ENCODE measurements at regions not wholly inside any gene's neighbourhood (a gene's known extent, or its start where the extent isn't known, plus 50 kb on each side); places are given as distances from the start of the nearest gene placed in this dataset.

DNA sequence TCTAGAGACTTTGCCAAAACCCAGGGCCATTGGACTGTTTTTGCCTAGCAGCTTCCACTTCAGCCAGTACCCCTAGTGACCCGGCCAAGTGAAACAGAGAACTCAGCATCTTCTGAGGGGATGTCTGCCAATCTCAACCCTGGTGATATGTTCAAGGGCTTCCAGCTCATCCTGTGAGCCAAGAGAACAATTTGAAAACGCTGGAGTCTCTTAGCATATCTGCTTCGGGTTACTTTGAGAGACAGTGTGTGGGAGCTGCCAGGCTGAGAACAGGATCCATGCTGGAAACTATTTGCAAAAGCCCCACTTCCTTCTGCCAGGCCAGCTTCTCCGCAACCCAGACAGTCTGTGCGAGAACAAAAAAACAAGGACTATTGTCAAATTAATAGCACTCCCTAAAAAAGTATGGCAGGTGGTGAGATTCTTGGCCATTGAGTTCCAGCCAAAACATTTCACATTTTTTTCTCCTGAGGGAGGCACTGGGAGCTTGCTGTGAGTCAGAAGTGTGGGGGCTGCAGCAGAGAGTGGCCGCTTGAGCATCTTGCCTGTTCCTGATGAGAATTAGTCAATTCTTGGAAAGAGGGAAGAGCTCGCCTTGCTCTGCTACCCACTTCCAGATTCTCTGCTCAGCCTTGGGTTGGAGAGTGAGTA, 395.6 kb upstream of the TRIB2 start:
- TF ChIP-seq, protein P1, sequence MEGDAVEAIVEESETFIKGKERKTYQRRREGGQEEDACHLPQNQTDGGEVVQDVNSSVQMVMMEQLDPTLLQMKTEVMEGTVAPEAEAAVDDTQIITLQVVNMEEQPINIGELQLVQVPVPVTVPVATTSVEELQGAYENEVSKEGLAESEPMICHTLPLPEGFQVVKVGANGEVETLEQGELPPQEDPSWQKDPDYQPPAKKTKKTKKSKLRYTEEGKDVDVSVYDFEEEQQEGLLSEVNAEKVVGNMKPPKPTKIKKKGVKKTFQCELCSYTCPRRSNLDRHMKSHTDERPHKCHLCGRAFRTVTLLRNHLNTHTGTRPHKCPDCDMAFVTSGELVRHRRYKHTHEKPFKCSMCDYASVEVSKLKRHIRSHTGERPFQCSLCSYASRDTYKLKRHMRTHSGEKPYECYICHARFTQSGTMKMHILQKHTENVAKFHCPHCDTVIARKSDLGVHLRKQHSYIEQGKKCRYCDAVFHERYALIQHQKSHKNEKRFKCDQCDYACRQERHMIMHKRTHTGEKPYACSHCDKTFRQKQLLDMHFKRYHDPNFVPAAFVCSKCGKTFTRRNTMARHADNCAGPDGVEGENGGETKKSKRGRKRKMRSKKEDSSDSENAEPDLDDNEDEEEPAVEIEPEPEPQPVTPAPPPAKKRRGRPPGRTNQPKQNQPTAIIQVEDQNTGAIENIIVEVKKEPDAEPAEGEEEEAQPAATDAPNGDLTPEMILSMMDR (IDR thresholded peaks at IDR 0.05; ENCODE audit: low read depth, low read length): no peak
- H3K4me3 ChIP-seq (replicated peaks in 1 of 2; ENCODE audit: low read depth in 2 of 2, low read length in 2 of 2): no peak overlapping the region
- DNase-seq (ENCODE audit: low read depth in 2 of 2): peak; percentile 96 to 97

DNA sequence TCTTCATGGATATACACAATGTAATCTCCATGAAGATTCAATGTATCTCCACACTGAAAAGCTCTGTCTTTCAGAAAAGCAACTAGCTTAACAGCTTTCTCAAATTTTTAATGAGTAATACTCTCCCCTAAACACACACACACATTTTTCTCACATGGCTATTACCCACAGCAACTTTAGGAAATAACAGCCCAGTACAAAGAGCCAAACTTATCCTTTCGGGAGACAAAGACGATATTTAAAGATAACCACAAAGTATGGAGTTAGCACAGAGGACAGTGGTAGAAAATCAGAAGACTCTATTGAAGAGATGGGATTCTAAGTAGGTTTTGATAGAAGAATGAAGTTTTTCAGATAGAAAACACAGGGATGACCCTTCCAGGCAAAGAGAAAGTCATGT, 394.9 kb upstream of the TRIB2 start:
- no peak overlapping the region for H3K4me3 ChIP-seq (replicated peaks in 1 of 2; ENCODE audit: low read depth in 2 of 2, low read length in 2 of 2)
- TF ChIP-seq, protein P1 (IDR thresholded peaks at IDR 0.05; ENCODE audit: low read depth, low read length): no peak
- DNase-seq (ENCODE audit: low read depth in 2 of 2): peak; percentile 33 to 52

DNA sequence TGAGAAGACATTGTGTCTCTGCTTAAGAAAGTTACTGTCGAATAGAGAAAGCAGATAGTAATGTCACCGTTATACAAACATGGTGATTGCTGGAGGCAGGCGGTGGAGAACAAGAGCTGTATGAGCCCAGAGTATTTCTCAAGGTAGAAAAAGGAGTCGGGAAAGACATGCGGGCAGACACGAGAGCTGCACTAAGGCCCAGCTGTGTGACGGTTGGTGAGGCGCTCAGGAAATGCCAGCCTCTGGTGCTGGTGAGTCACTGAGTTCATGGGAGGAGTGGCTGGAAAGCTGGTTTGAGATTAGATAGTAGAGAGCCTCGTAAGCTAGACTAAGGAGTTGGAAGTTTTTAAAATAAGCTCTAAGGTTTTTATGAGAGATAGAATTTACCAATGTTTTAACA, 390.9 kb upstream of the TRIB2 start:
- H3K4me3 ChIP-seq (replicated peaks in 1 of 2; ENCODE audit: low read depth in 2 of 2, low read length in 2 of 2): no peak overlapping the region
- TF ChIP-seq, protein P1 (IDR thresholded peaks at IDR 0.05; ENCODE audit: low read depth, low read length): no peak
- DNase-seq (ENCODE audit: low read depth in 2 of 2): peak; percentile 74 to 89

DNA sequence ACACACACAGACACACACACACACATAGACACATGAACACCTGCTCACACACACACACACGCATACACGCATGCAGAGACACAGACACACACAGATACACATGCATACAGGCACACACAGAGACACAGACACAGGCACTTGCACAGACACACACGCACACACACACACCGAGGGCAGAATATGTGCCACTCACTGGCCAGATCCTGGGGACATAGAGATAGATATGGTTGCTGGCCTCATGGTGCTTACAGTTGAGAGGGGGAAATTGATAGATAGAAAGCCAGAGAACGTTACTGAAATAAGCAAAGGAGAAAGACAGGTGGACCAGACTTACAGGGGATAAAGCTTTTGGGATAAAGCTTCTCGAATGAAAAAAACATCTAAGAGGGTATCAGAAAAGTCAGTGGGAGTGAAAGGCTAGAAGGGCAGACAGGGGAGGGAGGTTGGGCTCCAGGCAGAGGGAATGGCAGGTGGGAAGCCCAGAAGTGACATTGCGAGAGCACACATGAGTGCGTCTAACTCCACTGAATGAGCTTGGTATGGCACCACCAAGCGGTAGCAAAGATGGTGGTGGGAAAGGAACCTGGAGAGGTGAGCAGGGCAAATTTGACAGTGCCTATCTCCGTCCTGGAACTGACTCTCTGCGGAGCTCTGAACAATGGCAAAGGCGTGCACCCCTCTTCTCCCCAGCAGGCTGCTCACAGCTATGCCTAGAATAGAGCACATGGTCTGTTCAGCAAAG, 390.1 kb upstream of the TRIB2 start:
- TF ChIP-seq, protein P1 (IDR thresholded peaks at IDR 0.05; ENCODE audit: low read depth, low read length): no peak
- no peak for DNase-seq (ENCODE audit: low read depth in 2 of 2)
- H3K4me3 ChIP-seq (replicated peaks in 1 of 2; ENCODE audit: low read depth in 2 of 2, low read length in 2 of 2): no peak overlapping the region

DNA sequence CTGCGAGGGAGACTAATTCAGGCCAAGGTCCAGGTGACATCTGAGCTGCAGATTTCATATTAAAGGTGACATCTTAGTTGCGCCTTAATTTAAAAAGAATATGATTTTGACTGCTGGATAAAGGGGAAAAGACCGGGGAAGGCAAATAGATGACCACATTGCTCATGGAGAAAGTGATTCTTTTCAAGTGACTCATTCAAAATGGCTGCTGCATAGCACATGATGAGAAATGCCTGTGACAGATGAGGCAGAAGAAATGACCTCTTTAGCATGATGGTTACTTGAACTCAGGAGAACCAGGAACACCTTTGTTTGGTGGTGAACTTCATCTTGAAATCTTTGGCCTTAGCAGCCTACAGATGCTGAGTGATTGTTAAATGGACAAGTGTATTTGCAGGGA, 385.8 kb upstream of the TRIB2 start:
- H3K4me3 ChIP-seq (replicated peaks in 1 of 2; ENCODE audit: low read depth in 2 of 2, low read length in 2 of 2): no peak overlapping the region
- peak; percentile 38 to 78 for DNase-seq (ENCODE audit: low read depth in 2 of 2)
- TF ChIP-seq, protein P1 (IDR thresholded peaks at IDR 0.05; ENCODE audit: low read depth, low read length): no peak

DNA sequence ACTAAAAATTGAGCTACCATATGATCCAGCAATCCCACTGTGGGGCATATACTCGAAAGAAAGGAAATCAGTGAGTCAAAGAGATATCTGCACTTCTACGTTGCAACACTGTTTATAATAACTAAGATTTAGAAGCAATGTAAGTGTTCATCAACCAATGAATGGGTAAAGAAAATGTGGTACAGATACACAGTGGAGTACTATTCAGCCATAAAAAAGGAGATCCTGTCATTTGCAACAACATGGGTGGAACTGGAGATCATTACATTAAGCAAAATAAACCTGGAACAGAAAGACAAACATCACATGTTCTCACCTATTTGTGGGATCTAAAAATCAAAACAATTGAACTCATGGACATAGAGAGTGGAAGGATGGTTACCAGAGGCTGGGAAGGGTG, 385.0 kb upstream of the TRIB2 start:
- H3K4me3 ChIP-seq (replicated peaks in 1 of 2; ENCODE audit: low read depth in 2 of 2, low read length in 2 of 2): no peak overlapping the region
- DNase-seq (ENCODE audit: low read depth in 2 of 2): no peak
- TF ChIP-seq, protein P1 (IDR thresholded peaks at IDR 0.05; ENCODE audit: low read depth, low read length): no peak

Data from cardiac fibroblast (primary cell).